Spleen (tissue), 7 donors: ENCODE measurements at regions not wholly inside any gene's neighbourhood (a gene's known extent, or its start where the extent isn't known, plus 50 kb on each side); places are given as distances from the start of the nearest gene placed in this dataset.

Experiments
- POLR2A ChIP-seq, 3 donors: fragments of 450-650 bp; IDR thresholded peaks; one replicate each; pipeline ENCODE4 v1.5.1; 2017; ENCODE audit warnings: antibody characterized with exemption in 3 of 3, mild to moderate bottlenecking in 1 of 3
- POLR2AphosphoS5 ChIP-seq, 3 donors: sonication (generic); formaldehyde crosslinking; IDR thresholded peaks; one replicate each; pipeline ENCODE4 v1.5.1; 2017; ENCODE audit warnings: antibody characterized with exemption in 3 of 3
- TF ChIP-seq, protein P1 (sequence below), 11 experiments: fragments of 200-600 bp in 7 of 11; fragments of 450-650 bp in 4 of 11; sonication (generic) in 4 of 11; IDR thresholded peaks in 8 of 11; conservative IDR thresholded peaks in 3 of 11; 1 replicate in 7 of 11; 2 replicates in 4 of 11; pipeline versions ENCODE4 v1.4.0 to v1.8.0; 2016 to 2021; ENCODE audit warnings: antibody characterized with exemption in 11 of 11, inconsistent platforms in 4 of 11, mild to moderate bottlenecking in 1 of 11
- donor health status: DM: no; HTN: no; CAD: no; lungs with moderate emphysema.
- donor health status: DM: no; HTN: no; CAD: no.
- donor health status: DM: no; HTN: no; CAD: no.

DNA sequence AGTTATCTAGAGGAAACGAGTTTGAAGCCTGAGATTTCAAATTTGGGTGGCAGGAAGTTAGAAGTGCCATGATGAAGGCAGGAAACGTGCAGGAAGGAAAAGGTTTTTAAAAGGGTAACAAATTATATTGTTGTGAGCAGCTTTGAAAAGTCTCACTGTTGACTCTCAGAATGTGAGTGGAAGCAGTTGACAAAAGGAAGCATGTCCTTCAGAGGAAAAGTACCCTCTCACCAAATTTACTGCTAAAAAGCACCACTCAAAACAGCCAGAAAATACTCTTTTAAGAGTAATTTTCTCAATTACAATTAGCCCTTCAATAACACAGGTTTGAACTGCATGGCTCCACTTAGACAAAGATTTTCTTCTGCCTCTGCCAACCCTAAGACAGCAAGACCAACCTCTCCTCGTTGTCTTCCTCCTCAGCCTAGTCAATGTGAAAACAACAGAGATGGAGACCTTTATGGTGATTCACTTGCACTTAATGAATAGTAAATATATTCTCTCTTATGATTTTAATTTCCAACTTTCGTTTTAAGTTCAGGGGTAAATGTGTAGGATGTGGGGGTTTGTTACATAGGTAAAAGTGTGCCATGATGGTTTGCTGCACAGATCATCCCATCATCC, 117.1 kb upstream of the LIPC start:
- TF ChIP-seq, protein P1, sequence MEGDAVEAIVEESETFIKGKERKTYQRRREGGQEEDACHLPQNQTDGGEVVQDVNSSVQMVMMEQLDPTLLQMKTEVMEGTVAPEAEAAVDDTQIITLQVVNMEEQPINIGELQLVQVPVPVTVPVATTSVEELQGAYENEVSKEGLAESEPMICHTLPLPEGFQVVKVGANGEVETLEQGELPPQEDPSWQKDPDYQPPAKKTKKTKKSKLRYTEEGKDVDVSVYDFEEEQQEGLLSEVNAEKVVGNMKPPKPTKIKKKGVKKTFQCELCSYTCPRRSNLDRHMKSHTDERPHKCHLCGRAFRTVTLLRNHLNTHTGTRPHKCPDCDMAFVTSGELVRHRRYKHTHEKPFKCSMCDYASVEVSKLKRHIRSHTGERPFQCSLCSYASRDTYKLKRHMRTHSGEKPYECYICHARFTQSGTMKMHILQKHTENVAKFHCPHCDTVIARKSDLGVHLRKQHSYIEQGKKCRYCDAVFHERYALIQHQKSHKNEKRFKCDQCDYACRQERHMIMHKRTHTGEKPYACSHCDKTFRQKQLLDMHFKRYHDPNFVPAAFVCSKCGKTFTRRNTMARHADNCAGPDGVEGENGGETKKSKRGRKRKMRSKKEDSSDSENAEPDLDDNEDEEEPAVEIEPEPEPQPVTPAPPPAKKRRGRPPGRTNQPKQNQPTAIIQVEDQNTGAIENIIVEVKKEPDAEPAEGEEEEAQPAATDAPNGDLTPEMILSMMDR (IDR thresholded peaks at IDR 0.05 in 8 of 11, conservative IDR thresholded peaks at IDR 0.05 in 3 of 11): no peak
- TF ChIP-seq POLR2A (IDR thresholded peaks at IDR 0.05) (no peak), POLR2AphosphoS5 (IDR thresholded peaks at IDR 0.05) (no peak)
